ENCODE measurements at regions not wholly inside any gene's neighbourhood (a gene's known extent, or its start where the extent isn't known, plus 50 kb on each side); places are given as distances from the start of the nearest gene placed in this dataset.
"Not testable (repeated sequence)": the region's sequence is repeated elsewhere in the genome, so short reads cannot be mapped to it uniquely, and the experiment has no call there.

GRCh38 chr13:89076622-89077021 lies 1405.5 kb downstream of the SLITRK5 start:
- Mint-ChIP-seq H3K27ac (ENCODE audit: unreplicated experiment) (no peak overlapping the region), H3K36me3 (ENCODE audit: low read depth, unreplicated experiment) (no peaks in the 10 kb centered on the region), H3K9me3 (ENCODE audit: unreplicated experiment) (no peaks in the 10 kb centered on the region), H3K4me3 (ENCODE audit: unreplicated experiment) (no peak overlapping the region), H3K27me3 (ENCODE audit: unreplicated experiment) (peaks cover 1% of the 10 kb centered on the region), H3K4me1 (ENCODE audit: unreplicated experiment) (no peaks in the 10 kb centered on the region)
- no peak for TF ChIP-seq CTCF (IDR thresholded peaks at IDR 0.05; ENCODE audit: unreplicated experiment)
- no peak for DNase-seq (ENCODE audit: low spot score)

GRCh38 chr13:89082623-89083022 lies 1411.5 kb downstream of the SLITRK5 start:
- Mint-ChIP-seq H3K4me3 (ENCODE audit: unreplicated experiment) (no peak overlapping the region), H3K36me3 (ENCODE audit: low read depth, unreplicated experiment) (no peaks in the 10 kb centered on the region), H3K27ac (ENCODE audit: unreplicated experiment) (no peak overlapping the region), H3K9me3 (ENCODE audit: unreplicated experiment) (no peaks in the 10 kb centered on the region), H3K4me1 (ENCODE audit: unreplicated experiment) (no peaks in the 10 kb centered on the region), H3K27me3 (ENCODE audit: unreplicated experiment) (peaks cover 1% of the 10 kb centered on the region)
- no peak for TF ChIP-seq CTCF (IDR thresholded peaks at IDR 0.05; ENCODE audit: unreplicated experiment)
- no peak for DNase-seq (ENCODE audit: low spot score)

GRCh38 chr13:89088107-89088506 lies 1416.9 kb downstream of the SLITRK5 start:
- not testable (repeated sequence) for DNase-seq (ENCODE audit: low spot score); H3K9me3 Mint-ChIP-seq (ENCODE audit: unreplicated experiment); H3K27ac Mint-ChIP-seq (ENCODE audit: unreplicated experiment); H3K4me3 Mint-ChIP-seq (ENCODE audit: unreplicated experiment); H3K36me3 Mint-ChIP-seq (ENCODE audit: low read depth, unreplicated experiment); H3K27me3 Mint-ChIP-seq (ENCODE audit: unreplicated experiment); H3K4me1 Mint-ChIP-seq (ENCODE audit: unreplicated experiment)

- Mint-ChIP-seq H3K4me1 (ENCODE audit: unreplicated experiment) (no peaks in the 10 kb centered on the region), H3K9me3 (ENCODE audit: unreplicated experiment) (no peaks in the 10 kb centered on the region), H3K4me3 (ENCODE audit: unreplicated experiment) (no peak overlapping the region), H3K27me3 (ENCODE audit: unreplicated experiment) (no peaks in the 10 kb centered on the region), H3K36me3 (ENCODE audit: low read depth, unreplicated experiment) (no peaks in the 10 kb centered on the region), H3K27ac (ENCODE audit: unreplicated experiment) (no peak overlapping the region)
- no peak for DNase-seq (ENCODE audit: low spot score)
- TF ChIP-seq CTCF (IDR thresholded peaks at IDR 0.05; ENCODE audit: unreplicated experiment) = no peak
These were observed 1426.8 kb downstream of the SLITRK5 start for GRCh38 chr13:89097994-89098393.

GRCh38 chr13:89113744-89114143 lies 1442.6 kb downstream of the SLITRK5 start:
- Mint-ChIP-seq H3K9me3 (ENCODE audit: unreplicated experiment) (no peaks in the 10 kb centered on the region), H3K36me3 (ENCODE audit: low read depth, unreplicated experiment) (no peaks in the 10 kb centered on the region), H3K4me3 (ENCODE audit: unreplicated experiment) (no peak overlapping the region), H3K27me3 (ENCODE audit: unreplicated experiment) (no peaks in the 10 kb centered on the region), H3K27ac (ENCODE audit: unreplicated experiment) (no peak overlapping the region), H3K4me1 (ENCODE audit: unreplicated experiment) (no peaks in the 10 kb centered on the region)
- no peak for TF ChIP-seq CTCF (IDR thresholded peaks at IDR 0.05; ENCODE audit: unreplicated experiment)
- no peak for DNase-seq (ENCODE audit: low spot score)

- Mint-ChIP-seq H3K36me3 (ENCODE audit: low read depth, unreplicated experiment) (no peaks in the 10 kb centered on the region), H3K27me3 (ENCODE audit: unreplicated experiment) (no peaks in the 10 kb centered on the region), H3K4me3 (ENCODE audit: unreplicated experiment) (no peak overlapping the region), H3K27ac (ENCODE audit: unreplicated experiment) (no peak overlapping the region), H3K4me1 (ENCODE audit: unreplicated experiment) (no peaks in the 10 kb centered on the region), H3K9me3 (ENCODE audit: unreplicated experiment) (no peaks in the 10 kb centered on the region)
- peak; percentile 47 for TF ChIP-seq CTCF (IDR thresholded peaks at IDR 0.05; ENCODE audit: unreplicated experiment)
- no peak for DNase-seq (ENCODE audit: low spot score)
These were observed 1444.1 kb downstream of the SLITRK5 start for GRCh38 chr13:89115307-89115706.
